CD4-positive, alpha-beta T cell (primary cell): ENCODE measurements at regions not wholly inside any gene's neighbourhood (a gene's known extent, or its start where the extent isn't known, plus 50 kb on each side); places are given as distances from the start of the nearest gene placed in this dataset.

Source experiments
- ATAC-seq: fragments of 200-7000 bp; cut with Tn5 transposase; one replicate; pipeline ENCODE4 v1.10.0; 2022; ENCODE audit warnings: mild to moderate bottlenecking; ENCODE audit not compliant: poor library complexity
- CTCF ChIA-PET: fragments of 350-600 bp; sonication (Branson Sonifier 250); formaldehyde crosslinking; loops from one replicate; lab custom pipeline; 2021; ENCODE audit warnings: antibody characterized with exemption, inconsistent platforms; lab: Charles Lee
- POLR2A ChIA-PET: fragments of 350-600 bp; sonication (Branson Sonifier 250); formaldehyde crosslinking; loops from one replicate; lab custom pipeline; 2021; ENCODE audit warnings: antibody characterized with exemption, inconsistent platforms; lab: Charles Lee
- DNase-seq, 14 experiments: peaks; one replicate each; pipeline ENCODE4 v3.0.0-alpha.2; 2013 to 2020; ENCODE audit warnings: mixed read lengths in 2 of 14
- H3K27ac ChIP-seq, 2 donors: one replicate each; pipeline versions ENCODE4 v1.5.1 to v1.7.0; 2013; ENCODE audit warnings: low read length in 2 of 2, low read depth in 1 of 2, mild to moderate bottlenecking in 1 of 2
- H3K27me3 ChIP-seq, 2 experiments: 1 replicate in 1 of 2; 2 replicates in 1 of 2; pipeline versions ENCODE4 v1.6.1 to v1.7.0; 2013; ENCODE audit warnings: low read length in 2 of 2, control low read depth in 1 of 2, mild to moderate bottlenecking in 1 of 2, moderate library complexity in 1 of 2; ENCODE audit not compliant: insufficient read depth in 2 of 2, control insufficient read depth in 1 of 2
- H3K36me3 ChIP-seq: one replicate; pipeline ENCODE4 v1.6.1; 2013; ENCODE audit warnings: low read length, control low read depth; ENCODE audit not compliant: insufficient read depth
- H3K4me1 ChIP-seq: one replicate; pipeline ENCODE4 v1.6.1; 2013; ENCODE audit warnings: low read length, control low read depth; ENCODE audit not compliant: insufficient read depth
- H3K4me3 ChIP-seq: one replicate; pipeline ENCODE4 v1.5.1; 2013; ENCODE audit warnings: mild to moderate bottlenecking, low read length, moderate library complexity
- H3K9me3 ChIP-seq, 2 experiments: 1 replicate in 1 of 2; 2 replicates in 1 of 2; pipeline versions ENCODE4 v1.6.1 to v1.7.0; 2013; ENCODE audit warnings: low read length in 2 of 2, mild to moderate bottlenecking in 2 of 2, control low read depth in 1 of 2, moderate library complexity in 1 of 2; ENCODE audit not compliant: control insufficient read depth in 1 of 2, insufficient read depth in 1 of 2
- H3K27ac Mint-ChIP-seq: one replicate; pipeline ENCODE4 v1.8.0; 2020; ENCODE audit warnings: mixed read lengths
- H3K27me3 Mint-ChIP-seq: one replicate; pipeline ENCODE4 v1.8.0; 2021; ENCODE audit warnings: mixed read lengths
- H3K36me3 Mint-ChIP-seq: one replicate; pipeline ENCODE4 v1.8.0; 2021; ENCODE audit warnings: low read depth, mixed read lengths
- H3K4me1 Mint-ChIP-seq: one replicate; pipeline ENCODE4 v1.8.0; 2021; ENCODE audit warnings: low read depth, mixed read lengths
- H3K4me3 Mint-ChIP-seq: one replicate; pipeline ENCODE4 v1.8.0; 2020; ENCODE audit warnings: mild to moderate bottlenecking, mixed read lengths
- H3K9me3 Mint-ChIP-seq: one replicate; pipeline ENCODE4 v1.8.0; 2020; ENCODE audit warnings: mixed read lengths
- CTCF ChIP-seq: fragments of 200-600 bp; IDR thresholded peaks from one replicate; pipeline ENCODE4 v1.8.0; 2022; ENCODE audit warnings: antibody characterized with exemption, mild to moderate bottlenecking
- intact Hi-C, 2 experiments: fragments of 100-400 bp; cut with DNase I in 1 of 2; cut with micrococcal nuclease in 1 of 2; formaldehyde crosslinking; loops; one replicate each; pipeline versions ENCODE4 v1.15.1 to v1.9.0; 2023 to 2025; cut with DNase I, micrococcal nuclease

GRCh38 chrX:3548765-3549391 lies 164.6 kb downstream of the PRKX start:
- no peak for DNase-seq
- H3K4me3 ChIP-seq, result no peak overlapping the region
- H3K4me1 ChIP-seq, result no peaks in the 10 kb centered on the region
- H3K4me3 Mint-ChIP-seq, result no peak overlapping the region
- intact Hi-C loops, result no loop called here
- no peaks in the 10 kb centered on the region for H3K36me3 ChIP-seq
- ATAC-seq, result no peak
- peaks cover 4% of the 10 kb centered on the region for H3K27me3 Mint-ChIP-seq
- no peaks in the 10 kb centered on the region for H3K27me3 ChIP-seq
- no peaks in the 10 kb centered on the region for H3K4me1 Mint-ChIP-seq
- H3K9me3 Mint-ChIP-seq, result no peaks in the 10 kb centered on the region
- no peak overlapping the region for H3K27ac Mint-ChIP-seq
- no peak for TF ChIP-seq CTCF
- ChIA-PET CTCF (no interaction called here), POLR2A (no interaction called here)
- no peaks in the 10 kb centered on the region for H3K36me3 Mint-ChIP-seq
- no peaks in the 10 kb centered on the region for H3K9me3 ChIP-seq
- H3K27ac ChIP-seq, result no peak overlapping the region

- TF ChIP-seq CTCF, result no peak
- POLR2A ChIA-PET, result no interaction called here
- no peak overlapping the region for H3K27ac Mint-ChIP-seq
- H3K36me3 Mint-ChIP-seq, result no peaks in the 10 kb centered on the region
- intact Hi-C loops, result no loop called here
- ATAC-seq, result no peak
- CTCF ChIA-PET, result no interaction called here
- Histone ChIP-seq H3K9me3 (no peaks in the 10 kb centered on the region), H3K27me3 (no peaks in the 10 kb centered on the region), H3K27ac (no peak overlapping the region), H3K36me3 (no peaks in the 10 kb centered on the region), H3K4me3 (no peak overlapping the region), H3K4me1 (no peaks in the 10 kb centered on the region)
- H3K4me3 Mint-ChIP-seq, result no peak overlapping the region
- H3K27me3 Mint-ChIP-seq, result peaks cover 4% of the 10 kb centered on the region
- peaks cover 3% of the 10 kb centered on the region for H3K9me3 Mint-ChIP-seq
- DNase-seq, result no peak
- no peaks in the 10 kb centered on the region for H3K4me1 Mint-ChIP-seq
These were observed 167.5 kb downstream of the PRKX start for GRCh38 chrX:3545901-3546300.

GRCh38 chrX:3541336-3541735 lies 172.1 kb downstream of the PRKX start:
- Histone ChIP-seq H3K36me3 (no peaks in the 10 kb centered on the region), H3K4me1 (no peaks in the 10 kb centered on the region), H3K4me3 (no peak overlapping the region), H3K27me3 (no peaks in the 10 kb centered on the region), H3K9me3 (no peaks in the 10 kb centered on the region), H3K27ac (no peak overlapping the region)
- Mint-ChIP-seq H3K36me3 (no peaks in the 10 kb centered on the region), H3K9me3 (peaks cover 3% of the 10 kb centered on the region), H3K27ac (no peak overlapping the region), H3K27me3 (peaks cover 5% of the 10 kb centered on the region), H3K4me1 (no peaks in the 10 kb centered on the region), H3K4me3 (no peak overlapping the region)
- intact Hi-C loops, result no loop called here
- ATAC-seq (no peak), DNase-seq (no peak)
- ChIA-PET POLR2A (no interaction called here), CTCF (no interaction called here)
- TF ChIP-seq CTCF, result no peak
